ENCODE measurements at regions not wholly inside any gene's neighbourhood (a gene's known extent, or its start where the extent isn't known, plus 50 kb on each side); places are given as distances from the start of the nearest gene placed in this dataset.

GRCh38 chr3:103494512-103494911, 1059.7 kb downstream of the ZPLD1 start:
- TF ChIP-seq GLIS3 (CRISPR knock-in tag; IDR thresholded peaks at IDR 0.05) (no peak), ZFP30 (CRISPR knock-in tag; IDR thresholded peaks at IDR 0.05) (no peak), ISL1 (CRISPR knock-in tag; IDR thresholded peaks at IDR 0.05) (no peak)
